ENCODE measurements at regions not wholly inside any gene's neighbourhood (a gene's known extent, or its start where the extent isn't known, plus 50 kb on each side); places are given as distances from the start of the nearest gene placed in this dataset.

DNA sequence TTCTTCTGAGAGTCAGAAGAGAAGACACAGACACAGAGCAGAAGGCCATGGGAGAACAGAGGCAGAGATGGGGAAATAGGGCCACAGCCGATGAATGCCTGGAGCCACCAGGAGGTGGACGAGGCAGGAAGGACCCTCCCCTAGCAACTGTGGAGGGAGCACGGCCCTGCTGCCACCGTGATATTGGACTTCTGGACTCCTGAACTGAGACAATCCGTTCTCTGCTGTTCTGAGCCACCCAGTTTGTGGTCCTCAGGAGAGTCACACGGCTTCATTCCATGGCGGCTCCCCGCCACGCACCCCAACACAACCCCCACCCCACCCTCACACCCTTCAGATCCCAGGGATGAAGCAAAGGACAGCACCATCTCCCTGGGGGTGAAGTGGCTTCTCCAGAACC is 338.1 kb downstream of the CTTN start:
- Histone ChIP-seq H3K27me3 (ENCODE audit: insufficient read depth, low read depth, low read length) (no peaks in the 10 kb centered on the region), H3K27ac (ENCODE audit: low read length) (no peak overlapping the region), H3K4me2 (ENCODE audit: low read length) (no peak overlapping the region), H3K79me2 (replicated peaks; ENCODE audit: insufficient read depth, low read length) (no peaks in the 10 kb centered on the region), H3K9me2 (ENCODE audit: insufficient read depth, low read length) (no peaks in the 10 kb centered on the region), H3F3A (ENCODE audit: insufficient read depth, low read length, poor library complexity, severe bottlenecking) (no peaks in the 10 kb centered on the region), H3K4me3 (ENCODE audit: low read length) (no peak overlapping the region), H4K20me1 (ENCODE audit: insufficient read depth) (no peaks in the 10 kb centered on the region), H2AFZ (ENCODE audit: low read depth, low read length) (no peak overlapping the region), H3K9ac (ENCODE audit: low read length) (no peak overlapping the region), H3K36me3 (ENCODE audit: insufficient read depth, low read length) (no peaks in the 10 kb centered on the region), H3K9me3 (ENCODE audit: low read length) (no peaks in the 10 kb centered on the region)
- TF ChIP-seq RAD21 (conservative IDR thresholded peaks at IDR 0.05) (no peak), SMC3 (conservative IDR thresholded peaks at IDR 0.05; ENCODE audit: poor library complexity) (no peak), TAF1 (IDR thresholded peaks at IDR 0.05; ENCODE audit: low read depth) (no peak), EP300 (conservative IDR thresholded peaks at IDR 0.05; ENCODE audit: poor library complexity, severe bottlenecking) (no peak)
- TF ChIP-seq, protein P1, sequence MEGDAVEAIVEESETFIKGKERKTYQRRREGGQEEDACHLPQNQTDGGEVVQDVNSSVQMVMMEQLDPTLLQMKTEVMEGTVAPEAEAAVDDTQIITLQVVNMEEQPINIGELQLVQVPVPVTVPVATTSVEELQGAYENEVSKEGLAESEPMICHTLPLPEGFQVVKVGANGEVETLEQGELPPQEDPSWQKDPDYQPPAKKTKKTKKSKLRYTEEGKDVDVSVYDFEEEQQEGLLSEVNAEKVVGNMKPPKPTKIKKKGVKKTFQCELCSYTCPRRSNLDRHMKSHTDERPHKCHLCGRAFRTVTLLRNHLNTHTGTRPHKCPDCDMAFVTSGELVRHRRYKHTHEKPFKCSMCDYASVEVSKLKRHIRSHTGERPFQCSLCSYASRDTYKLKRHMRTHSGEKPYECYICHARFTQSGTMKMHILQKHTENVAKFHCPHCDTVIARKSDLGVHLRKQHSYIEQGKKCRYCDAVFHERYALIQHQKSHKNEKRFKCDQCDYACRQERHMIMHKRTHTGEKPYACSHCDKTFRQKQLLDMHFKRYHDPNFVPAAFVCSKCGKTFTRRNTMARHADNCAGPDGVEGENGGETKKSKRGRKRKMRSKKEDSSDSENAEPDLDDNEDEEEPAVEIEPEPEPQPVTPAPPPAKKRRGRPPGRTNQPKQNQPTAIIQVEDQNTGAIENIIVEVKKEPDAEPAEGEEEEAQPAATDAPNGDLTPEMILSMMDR (IDR thresholded peaks at IDR 0.05; ENCODE audit: poor library complexity, severe bottlenecking) = no peak

DNA sequence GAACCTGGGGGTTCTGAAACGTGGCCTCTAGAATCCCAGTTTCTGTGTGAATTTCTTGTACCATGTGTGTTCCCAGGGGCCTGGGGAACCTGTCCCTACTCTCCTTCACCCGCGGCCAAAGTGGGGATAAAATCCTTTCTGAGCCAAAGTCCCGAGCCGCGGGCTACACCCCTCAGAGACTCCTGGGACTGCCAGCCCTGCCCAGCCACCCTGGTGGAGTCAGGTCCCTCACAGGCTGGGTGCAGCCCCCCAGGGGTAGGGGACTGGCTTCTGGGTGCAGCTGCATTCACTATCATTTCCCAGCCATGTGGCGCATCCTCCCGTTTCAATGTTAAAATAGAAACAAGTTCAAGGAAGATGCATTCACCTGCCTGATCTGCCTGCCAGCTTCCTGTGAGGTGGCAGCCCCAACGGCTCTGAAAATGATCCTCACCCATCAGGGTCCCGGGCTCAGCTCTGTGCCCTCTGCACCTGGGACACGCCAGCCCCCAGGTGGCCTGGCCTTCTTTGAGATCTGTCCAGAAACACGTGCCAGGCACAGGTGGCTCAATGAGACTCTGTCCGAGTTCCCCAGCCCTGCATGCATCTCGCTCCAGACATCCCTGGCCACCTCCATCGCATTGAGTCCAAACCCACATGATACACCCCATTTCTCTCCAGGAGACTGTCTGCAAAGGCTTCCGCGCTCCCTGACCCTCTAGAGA is 338.8 kb downstream of the CTTN start:
- Histone ChIP-seq H3K9me3 (ENCODE audit: low read length) (no peaks in the 10 kb centered on the region), H3K4me2 (ENCODE audit: low read length) (no peak overlapping the region), H3K4me3 (ENCODE audit: low read length) (no peak overlapping the region), H3K9me2 (ENCODE audit: insufficient read depth, low read length) (no peaks in the 10 kb centered on the region), H3K36me3 (ENCODE audit: insufficient read depth, low read length) (no peaks in the 10 kb centered on the region), H3K9ac (ENCODE audit: low read length) (no peak overlapping the region), H2AFZ (ENCODE audit: low read depth, low read length) (no peak overlapping the region), H3K27me3 (ENCODE audit: insufficient read depth, low read depth, low read length) (no peaks in the 10 kb centered on the region), H3F3A (ENCODE audit: insufficient read depth, low read length, poor library complexity, severe bottlenecking) (no peaks in the 10 kb centered on the region), H4K20me1 (ENCODE audit: insufficient read depth) (no peaks in the 10 kb centered on the region), H3K27ac (ENCODE audit: low read length) (no peak overlapping the region), H3K79me2 (replicated peaks; ENCODE audit: insufficient read depth, low read length) (no peaks in the 10 kb centered on the region)
- TF ChIP-seq, protein P1 (IDR thresholded peaks at IDR 0.05; ENCODE audit: poor library complexity, severe bottlenecking) = no peak
- TF ChIP-seq, protein P2, sequence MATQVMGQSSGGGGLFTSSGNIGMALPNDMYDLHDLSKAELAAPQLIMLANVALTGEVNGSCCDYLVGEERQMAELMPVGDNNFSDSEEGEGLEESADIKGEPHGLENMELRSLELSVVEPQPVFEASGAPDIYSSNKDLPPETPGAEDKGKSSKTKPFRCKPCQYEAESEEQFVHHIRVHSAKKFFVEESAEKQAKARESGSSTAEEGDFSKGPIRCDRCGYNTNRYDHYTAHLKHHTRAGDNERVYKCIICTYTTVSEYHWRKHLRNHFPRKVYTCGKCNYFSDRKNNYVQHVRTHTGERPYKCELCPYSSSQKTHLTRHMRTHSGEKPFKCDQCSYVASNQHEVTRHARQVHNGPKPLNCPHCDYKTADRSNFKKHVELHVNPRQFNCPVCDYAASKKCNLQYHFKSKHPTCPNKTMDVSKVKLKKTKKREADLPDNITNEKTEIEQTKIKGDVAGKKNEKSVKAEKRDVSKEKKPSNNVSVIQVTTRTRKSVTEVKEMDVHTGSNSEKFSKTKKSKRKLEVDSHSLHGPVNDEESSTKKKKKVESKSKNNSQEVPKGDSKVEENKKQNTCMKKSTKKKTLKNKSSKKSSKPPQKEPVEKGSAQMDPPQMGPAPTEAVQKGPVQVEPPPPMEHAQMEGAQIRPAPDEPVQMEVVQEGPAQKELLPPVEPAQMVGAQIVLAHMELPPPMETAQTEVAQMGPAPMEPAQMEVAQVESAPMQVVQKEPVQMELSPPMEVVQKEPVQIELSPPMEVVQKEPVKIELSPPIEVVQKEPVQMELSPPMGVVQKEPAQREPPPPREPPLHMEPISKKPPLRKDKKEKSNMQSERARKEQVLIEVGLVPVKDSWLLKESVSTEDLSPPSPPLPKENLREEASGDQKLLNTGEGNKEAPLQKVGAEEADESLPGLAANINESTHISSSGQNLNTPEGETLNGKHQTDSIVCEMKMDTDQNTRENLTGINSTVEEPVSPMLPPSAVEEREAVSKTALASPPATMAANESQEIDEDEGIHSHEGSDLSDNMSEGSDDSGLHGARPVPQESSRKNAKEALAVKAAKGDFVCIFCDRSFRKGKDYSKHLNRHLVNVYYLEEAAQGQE (IDR thresholded peaks at IDR 0.05; ENCODE audit: borderline replicate concordance) = no peak
- TF ChIP-seq SMC3 (conservative IDR thresholded peaks at IDR 0.05; ENCODE audit: poor library complexity) (no peak), MXI1 (conservative IDR thresholded peaks at IDR 0.05; ENCODE audit: poor library complexity, severe bottlenecking) (no peak), TAF1 (IDR thresholded peaks at IDR 0.05; ENCODE audit: low read depth) (no peak), EZH2 (IDR thresholded peaks at IDR 0.05; ENCODE audit: borderline replicate concordance, insufficient read depth, low read length, poor library complexity, severe bottlenecking) (no peak), RAD21 (conservative IDR thresholded peaks at IDR 0.05) (no peak), POLR2AphosphoS5 (IDR thresholded peaks at IDR 0.05) (no peak), EP300 (conservative IDR thresholded peaks at IDR 0.05; ENCODE audit: poor library complexity, severe bottlenecking) (no peak)
